ENCODE measurements at regions not wholly inside any gene's neighbourhood (a gene's known extent, or its start where the extent isn't known, plus 50 kb on each side); places are given as distances from the start of the nearest gene placed in this dataset.

- Histone ChIP-seq H2AFZ (ENCODE audit: low read length) (no peak overlapping the region), H3K27ac (ENCODE audit: low read depth, low read length) (no peak overlapping the region), H3K4me3 (ENCODE audit: insufficient read depth, low read length) (no peak overlapping the region), H3K36me3 (ENCODE audit: insufficient read depth, low read length) (no peaks in the 10 kb centered on the region), H4K20me1 (ENCODE audit: insufficient read depth, low read length) (no peaks in the 10 kb centered on the region), H3K9me3 (ENCODE audit: low read depth, low read length) (no peaks in the 10 kb centered on the region), H3K4me1 (ENCODE audit: insufficient read depth, low read length) (no peaks in the 10 kb centered on the region), H3K27me3 (ENCODE audit: insufficient read depth, low read length) (no peaks in the 10 kb centered on the region), H3K4me2 (ENCODE audit: insufficient read depth, low read length) (no peak overlapping the region), H3K79me2 (ENCODE audit: insufficient read depth, low read length) (no peaks in the 10 kb centered on the region)
- DNase-seq (ENCODE audit: insufficient read length, low spot score, missing footprints) = peak; percentile 74
- no peak for TF ChIP-seq CTCF (IDR thresholded peaks at IDR 0.05; ENCODE audit: extremely low read depth, low read depth, low read length)
Measured at GRCh38 chr14:104350463-104351185, 212.2 kb downstream of the KIF26A start.

- Histone ChIP-seq H3K9me3 (ENCODE audit: low read depth, low read length) (no peaks in the 10 kb centered on the region), H3K36me3 (ENCODE audit: insufficient read depth, low read length) (no peaks in the 10 kb centered on the region), H3K27ac (ENCODE audit: low read depth, low read length) (no peak overlapping the region), H4K20me1 (ENCODE audit: insufficient read depth, low read length) (no peaks in the 10 kb centered on the region), H3K4me2 (ENCODE audit: insufficient read depth, low read length) (no peak overlapping the region), H3K27me3 (ENCODE audit: insufficient read depth, low read length) (no peaks in the 10 kb centered on the region), H3K4me3 (ENCODE audit: insufficient read depth, low read length) (no peak overlapping the region), H3K79me2 (ENCODE audit: insufficient read depth, low read length) (no peaks in the 10 kb centered on the region), H3K4me1 (ENCODE audit: insufficient read depth, low read length) (no peaks in the 10 kb centered on the region), H2AFZ (ENCODE audit: low read length) (no peak overlapping the region)
- DNase-seq (ENCODE audit: insufficient read length, low spot score, missing footprints) = peak; percentile 76
- no peak for TF ChIP-seq CTCF (IDR thresholded peaks at IDR 0.05; ENCODE audit: extremely low read depth, low read depth, low read length)
Measured at GRCh38 chr14:104351849-104352492, 213.6 kb downstream of the KIF26A start.

GRCh38 chr14:104352493-104353220 is 214.3 kb downstream of the KIF26A start:
- no peak for TF ChIP-seq CTCF (IDR thresholded peaks at IDR 0.05; ENCODE audit: extremely low read depth, low read depth, low read length)
- Histone ChIP-seq H3K36me3 (ENCODE audit: insufficient read depth, low read length) (no peaks in the 10 kb centered on the region), H4K20me1 (ENCODE audit: insufficient read depth, low read length) (no peaks in the 10 kb centered on the region), H2AFZ (ENCODE audit: low read length) (no peak overlapping the region), H3K4me3 (ENCODE audit: insufficient read depth, low read length) (no peak overlapping the region), H3K4me1 (ENCODE audit: insufficient read depth, low read length) (no peaks in the 10 kb centered on the region), H3K27me3 (ENCODE audit: insufficient read depth, low read length) (no peaks in the 10 kb centered on the region), H3K27ac (ENCODE audit: low read depth, low read length) (no peak overlapping the region), H3K4me2 (ENCODE audit: insufficient read depth, low read length) (no peak overlapping the region), H3K79me2 (ENCODE audit: insufficient read depth, low read length) (no peaks in the 10 kb centered on the region), H3K9me3 (ENCODE audit: low read depth, low read length) (no peaks in the 10 kb centered on the region)
- DNase-seq (ENCODE audit: insufficient read length, low spot score, missing footprints) = peak; percentile 63
